Endothelial cell of umbilical vein (primary cell): ENCODE measurements at regions not wholly inside any gene's neighbourhood (a gene's known extent, or its start where the extent isn't known, plus 50 kb on each side); places are given as distances from the start of the nearest gene placed in this dataset.

Experiments used
- BruUV-seq: library from RNA; stranded (reverse); fragments of 400-500 nt; replicated peaks from 2 replicates; lab custom pipeline; 2021; lab: Mats Ljungman, UMichigan
- CTCF ChIA-PET: fragments of 300-600, 350-600 bp; sonication (Branson Sonifier 250); formaldehyde crosslinking; loops from one replicate; lab custom pipeline; 2021; ENCODE audit warnings: antibody characterized with exemption, inconsistent platforms; lab: Charles Lee
- POLR2A ChIA-PET: fragments of 300-600, 350-600 bp; sonication (Branson Sonifier 250); formaldehyde crosslinking; loops from one replicate; lab custom pipeline; 2021; ENCODE audit warnings: antibody characterized with exemption, inconsistent platforms; lab: Charles Lee
- DNase-seq: peaks from one replicate; pipeline ENCODE4 v3.0.0-alpha.2; 2011; ENCODE audit warnings: low read depth, low spot score
- FAIRE-seq: peaks from 2 replicates; lab custom pipeline; 2011; peaks lifted over from hg19 to GRCh38; lab: Jason Lieb, UNC
- H2AFZ ChIP-seq: 2 replicates; pipeline ENCODE4 v1.6.0; 2012; ENCODE audit warnings: low read depth, low read length, control low read depth, inconsistent platforms
- H3K27ac ChIP-seq: 2 replicates; pipeline ENCODE4 v1.5.1; 2011; ENCODE audit warnings: low read depth, mild to moderate bottlenecking, control low read depth, low read length, moderate library complexity; ENCODE audit not compliant: insufficient read depth
- H3K27me3 ChIP-seq, 2 experiments: 2 replicates each; pipeline versions ENCODE4 v1.6.0 to v1.6.1; 2011; ENCODE audit warnings: low read length in 2 of 2, mixed read lengths in 1 of 2; ENCODE audit not compliant: control insufficient read depth in 2 of 2, insufficient read depth in 2 of 2
- H3K36me3 ChIP-seq, 2 experiments: 2 replicates in 1 of 2; 3 replicates in 1 of 2; pipeline ENCODE4 v1.5.1; 2011; ENCODE audit warnings: low read length in 2 of 2, mild to moderate bottlenecking in 1 of 2, moderate library complexity in 1 of 2; ENCODE audit not compliant: control insufficient read depth in 2 of 2, insufficient read depth in 2 of 2; ENCODE audit errors: extremely low read depth in 1 of 2
- H3K4me1 ChIP-seq: 3 replicates; pipeline ENCODE4 v1.5.1; 2011; ENCODE audit warnings: mild to moderate bottlenecking, low read length; ENCODE audit not compliant: control insufficient read depth, insufficient read depth; ENCODE audit errors: extremely low read depth
- H3K4me2 ChIP-seq: 2 replicates; pipeline ENCODE4 v1.6.1; 2011; ENCODE audit warnings: low read length, control low read depth, mixed read lengths; ENCODE audit not compliant: insufficient read depth
- H3K4me3 ChIP-seq, 3 experiments: fragments of 200-600 bp in 1 of 3; sonication (generic), shearing (Covaris generic) in 1 of 3; replicated peaks in 1 of 3; 2 replicates each; pipeline ENCODE4 v1.5.1; 2011 to 2016; ENCODE audit warnings: control low read depth in 3 of 3, low read length in 3 of 3, mild to moderate bottlenecking in 2 of 3, inconsistent platforms in 1 of 3, low read depth in 1 of 3, moderate library complexity in 1 of 3; ENCODE audit not compliant: insufficient read depth in 1 of 3
- H3K79me2 ChIP-seq: 2 replicates; pipeline ENCODE4 v1.6.0; 2012; ENCODE audit warnings: low read length, inconsistent platforms; ENCODE audit not compliant: control insufficient read depth, insufficient read depth
- H3K9ac ChIP-seq: replicated peaks from 2 replicates; pipeline ENCODE3; 2011; ENCODE audit warnings: low read length, control low read depth; ENCODE audit not compliant: insufficient read depth; ENCODE audit errors: extremely low read depth
- H3K9me1 ChIP-seq: replicated peaks from 3 replicates; pipeline ENCODE4 v1.6.0; 2011; ENCODE audit warnings: mild to moderate bottlenecking, low read length; ENCODE audit not compliant: control insufficient read depth, insufficient read depth; ENCODE audit errors: extremely low read depth
- H3K9me3 ChIP-seq: replicated peaks from 2 replicates; pipeline ENCODE4 v1.5.1; 2012; ENCODE audit warnings: low read length, inconsistent platforms; ENCODE audit not compliant: control insufficient read depth, insufficient read depth
- H4K20me1 ChIP-seq: replicated peaks from 2 replicates; pipeline ENCODE3; 2011; ENCODE audit warnings: mild to moderate bottlenecking, low read length; ENCODE audit not compliant: control insufficient read depth, insufficient read depth; ENCODE audit errors: extremely low read depth
- CTCF ChIP-seq, 2 donors: IDR thresholded peaks; 1 replicate in 1 of 2; 2 replicates in 1 of 2; pipeline ENCODE4 v1.5.1; 2011; ENCODE audit warnings: low read length in 2 of 2, mild to moderate bottlenecking in 2 of 2, moderate library complexity in 2 of 2, control low read depth in 1 of 2, inconsistent platforms in 1 of 2, low read depth in 1 of 2; ENCODE audit not compliant: insufficient read depth in 1 of 2; ENCODE audit errors: extremely low read depth in 1 of 2
- EZH2 ChIP-seq: IDR thresholded peaks from 2 replicates; pipeline ENCODE4 v1.6.1; 2012; ENCODE audit warnings: borderline replicate concordance, low read depth, mild to moderate bottlenecking, moderate library complexity, low read length, inconsistent platforms; ENCODE audit not compliant: severe bottlenecking
- FOS ChIP-seq: IDR thresholded peaks from 2 replicates; pipeline ENCODE4 v1.6.1; 2011; ENCODE audit warnings: mild to moderate bottlenecking, low read length, moderate library complexity, borderline replicate concordance; ENCODE audit not compliant: insufficient read depth
- GATA2 ChIP-seq: IDR thresholded peaks from 2 replicates; pipeline ENCODE4 v1.7.0; 2011; ENCODE audit warnings: low read depth, mild to moderate bottlenecking, moderate library complexity, mixed read lengths, low read length; ENCODE audit not compliant: insufficient read length, insufficient read depth
- MYC ChIP-seq: IDR thresholded peaks from one replicate; pipeline ENCODE4 v1.6.1; 2011; ENCODE audit warnings: mild to moderate bottlenecking, low read depth, low read length
- POLR2A ChIP-seq: IDR thresholded peaks from 2 replicates; pipeline ENCODE4 v1.6.1; 2012; ENCODE audit warnings: low read depth, mild to moderate bottlenecking, control low read depth, low read length
- POLR2AphosphoS5 ChIP-seq: IDR thresholded peaks from 2 replicates; pipeline ENCODE4 v1.6.1; 2012; ENCODE audit warnings: low read depth, mild to moderate bottlenecking, control low read depth, low read length, moderate library complexity; ENCODE audit not compliant: insufficient read depth
- dilution Hi-C: fragments of 300-500 bp; cut with MboI; formaldehyde crosslinking; loops from one replicate; pipeline ENCODE4 v1.15.0; 2019; ENCODE audit warnings: low sequenced_read_pairs; ENCODE audit not compliant: extremely low pct_ligation_motif_present
- intact Hi-C: fragments of 100-400 bp; cut with micrococcal nuclease; formaldehyde crosslinking; loops from one replicate; pipeline ENCODE4 v1.10.0; 2022

GRCh38 chr2:204064119-204064518, 127.6 kb downstream of the ICOS start:
- Histone ChIP-seq H4K20me1 (no peaks in the 10 kb centered on the region), H3K27ac (no peak overlapping the region), H3K4me2 (no peak overlapping the region), H3K9me1 (no peaks in the 10 kb centered on the region), H2AFZ (no peak overlapping the region), H3K9ac (no peak overlapping the region), H3K36me3 (no peaks in the 10 kb centered on the region), H3K4me3 (no peak overlapping the region), H3K9me3 (no peaks in the 10 kb centered on the region), H3K79me2 (no peaks in the 10 kb centered on the region), H3K27me3 (peaks cover 2 to 3% of the 10 kb centered on the region in 2 experiments), H3K4me1 (no peaks in the 10 kb centered on the region)
- dilution Hi-C loops = no loop called here
- POLR2A ChIA-PET = no interaction called here
- DNase-seq (no peak), FAIRE-seq (no peak)
- TF ChIP-seq FOS (no peak), EZH2 (no peak), POLR2A (no peak), MYC (no peak), POLR2AphosphoS5 (no peak), CTCF (IDR thresholded peaks at IDR 0.05; ENCODE audit: extremely low read depth in 1 of 2, insufficient read depth in 1 of 2, low read depth in 1 of 2, low read length in 2 of 2) (no peak)
- BruUV-seq = no TSS peak
- CTCF ChIA-PET = interaction anchor here (1.0 to 1.8 kb wide), 3 partner anchors 9 to 25 kb away, joined by 3 to 6 read pairs (median 3); no protein-coding TSS in a partner anchor
- intact Hi-C loops = no loop called here

GRCh38 chr2:204065566-204065965, 129.0 kb downstream of the ICOS start:
- ChIA-PET POLR2A (no interaction called here), CTCF (no interaction called here)
- dilution Hi-C loops = no loop called here
- Histone ChIP-seq H3K27ac (no peak overlapping the region), H3K27me3 (peaks cover 7 to 9% of the 10 kb centered on the region in 2 experiments), H3K9me3 (no peaks in the 10 kb centered on the region), H3K4me1 (no peaks in the 10 kb centered on the region), H3K4me3 (no peak overlapping the region), H2AFZ (no peak overlapping the region), H3K79me2 (no peaks in the 10 kb centered on the region), H4K20me1 (no peaks in the 10 kb centered on the region), H3K36me3 (no peaks in the 10 kb centered on the region), H3K9me1 (no peaks in the 10 kb centered on the region), H3K9ac (no peak overlapping the region), H3K4me2 (no peak overlapping the region)
- BruUV-seq = no TSS peak
- FAIRE-seq = no peak
- DNase-seq = no peak
- intact Hi-C loops = no loop called here
- no peak for TF ChIP-seq GATA2
